ENCODE measurements at regions not wholly inside any gene's neighbourhood (a gene's known extent, or its start where the extent isn't known, plus 50 kb on each side); places are given as distances from the start of the nearest gene placed in this dataset.
"Not testable (repeated sequence)": the region's sequence is repeated elsewhere in the genome, so short reads cannot be mapped to it uniquely, and the experiment has no call there.

DNA sequence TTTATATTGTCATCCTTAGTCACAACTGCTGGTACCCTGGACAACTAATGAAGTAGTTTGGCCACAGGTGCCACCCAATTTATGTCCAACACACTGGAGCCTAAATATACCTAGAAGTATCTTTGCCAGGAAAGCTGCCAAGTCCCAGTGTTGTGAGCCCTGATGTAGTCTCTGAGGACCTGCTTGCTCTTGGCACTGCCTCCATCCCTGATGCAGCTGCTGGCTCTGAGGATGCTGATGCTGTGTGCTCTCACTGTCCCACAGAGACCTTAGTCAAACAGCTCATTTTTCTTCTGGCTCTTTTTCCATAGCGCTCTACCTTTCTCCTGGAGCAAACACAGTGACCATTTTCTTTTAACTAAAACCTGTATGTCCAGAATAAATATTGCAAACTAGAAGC is 1535.4 kb upstream of the ADGRL3 start:
- Histone ChIP-seq H3K36me3 (replicated peaks in 1 of 2) (no peaks in the 10 kb centered on the region), H3K4me1 (replicated peaks in 1 of 2) (no peaks in the 10 kb centered on the region), H3K27ac (no peak overlapping the region), H3K27me3 (no peaks in the 10 kb centered on the region), H3K9me3 (replicated peaks in 1 of 3) (no peaks in the 10 kb centered on the region), H3K4me3 (no peak overlapping the region)
- DNase-seq, result no peak
- intact Hi-C loops (cut with DNase I), result no loop called here
- 86 to 100% (median 93%) methylated on average over 1 of the region's 1 CpG for WGBS, 4 donors
- TF ChIP-seq, protein P1, sequence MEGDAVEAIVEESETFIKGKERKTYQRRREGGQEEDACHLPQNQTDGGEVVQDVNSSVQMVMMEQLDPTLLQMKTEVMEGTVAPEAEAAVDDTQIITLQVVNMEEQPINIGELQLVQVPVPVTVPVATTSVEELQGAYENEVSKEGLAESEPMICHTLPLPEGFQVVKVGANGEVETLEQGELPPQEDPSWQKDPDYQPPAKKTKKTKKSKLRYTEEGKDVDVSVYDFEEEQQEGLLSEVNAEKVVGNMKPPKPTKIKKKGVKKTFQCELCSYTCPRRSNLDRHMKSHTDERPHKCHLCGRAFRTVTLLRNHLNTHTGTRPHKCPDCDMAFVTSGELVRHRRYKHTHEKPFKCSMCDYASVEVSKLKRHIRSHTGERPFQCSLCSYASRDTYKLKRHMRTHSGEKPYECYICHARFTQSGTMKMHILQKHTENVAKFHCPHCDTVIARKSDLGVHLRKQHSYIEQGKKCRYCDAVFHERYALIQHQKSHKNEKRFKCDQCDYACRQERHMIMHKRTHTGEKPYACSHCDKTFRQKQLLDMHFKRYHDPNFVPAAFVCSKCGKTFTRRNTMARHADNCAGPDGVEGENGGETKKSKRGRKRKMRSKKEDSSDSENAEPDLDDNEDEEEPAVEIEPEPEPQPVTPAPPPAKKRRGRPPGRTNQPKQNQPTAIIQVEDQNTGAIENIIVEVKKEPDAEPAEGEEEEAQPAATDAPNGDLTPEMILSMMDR (IDR thresholded peaks at IDR 0.05), result no peak
- no peak for TF ChIP-seq POLR2A (IDR thresholded peaks at IDR 0.05)

- Histone ChIP-seq H3K27ac (no peak overlapping the region), H3K4me3 (no peak overlapping the region), H3K27me3 (no peaks in the 10 kb centered on the region), H3K36me3 (replicated peaks in 1 of 2) (no peaks in the 10 kb centered on the region), H3K9me3 (replicated peaks in 1 of 3) (peaks cover 0 to under 1% (median 0%) of the 10 kb centered on the region in 3 donors), H3K4me1 (replicated peaks in 1 of 2) (no peaks in the 10 kb centered on the region)
- DNase-seq, result no peak
- intact Hi-C loops (cut with DNase I), result no loop called here
- 62 to 73% (median 68%) methylated on average over 2 of the region's 2 CpGs for WGBS, 4 donors
- TF ChIP-seq, protein P1 (IDR thresholded peaks at IDR 0.05), result no peak
- TF ChIP-seq POLR2A (IDR thresholded peaks at IDR 0.05), result no peak
Measured at GRCh38 chr4:59666645-59667044, 1533.5 kb upstream of the ADGRL3 start.

GRCh38 chr4:59671037-59671436 is 1529.1 kb upstream of the ADGRL3 start:
- no peak for DNase-seq

GRCh38 chr4:59676389-59676788 is 1523.7 kb upstream of the ADGRL3 start:
- intact Hi-C loops (cut with DNase I), result no loop called here
- Histone ChIP-seq H3K27me3 (no peaks in the 10 kb centered on the region), H3K36me3 (replicated peaks in 1 of 2) (no peaks in the 10 kb centered on the region), H3K4me1 (replicated peaks in 1 of 2) (no peaks in the 10 kb centered on the region), H3K27ac (no peak overlapping the region), H3K4me3 (no peak overlapping the region), H3K9me3 (replicated peaks in 1 of 3) (peaks cover 0 to 6% (median 0%) of the 10 kb centered on the region in 3 donors)
- TF ChIP-seq, protein P1 (IDR thresholded peaks at IDR 0.05), result no peak
- no peak for TF ChIP-seq POLR2A (IDR thresholded peaks at IDR 0.05)
- 42 to 62% (median 44%) methylated on average over 1 of the region's 1 CpG for WGBS, 4 donors
- DNase-seq, result no peak

More at GRCh38 chr4:59671037-59671436, 1529.1 kb upstream of the ADGRL3 start:
- H3K27ac ChIP-seq, result no peak overlapping the region
- 76 to 96% (median 87%) methylated on average over 1 of the region's 1 CpG for WGBS, 4 donors
- no peak overlapping the region for H3K4me3 ChIP-seq
- no peaks in the 10 kb centered on the region for H3K27me3 ChIP-seq
- H3K36me3 ChIP-seq (replicated peaks in 1 of 2), result no peaks in the 10 kb centered on the region
- TF ChIP-seq, protein P1 (IDR thresholded peaks at IDR 0.05), result no peak
- TF ChIP-seq POLR2A (IDR thresholded peaks at IDR 0.05), result no peak
- intact Hi-C loops (cut with DNase I), result no loop called here
- peaks cover 0 to 6% (median 0%) of the 10 kb centered on the region in 3 donors for H3K9me3 ChIP-seq (replicated peaks in 1 of 3)
- H3K4me1 ChIP-seq (replicated peaks in 1 of 2), result no peaks in the 10 kb centered on the region

DNA sequence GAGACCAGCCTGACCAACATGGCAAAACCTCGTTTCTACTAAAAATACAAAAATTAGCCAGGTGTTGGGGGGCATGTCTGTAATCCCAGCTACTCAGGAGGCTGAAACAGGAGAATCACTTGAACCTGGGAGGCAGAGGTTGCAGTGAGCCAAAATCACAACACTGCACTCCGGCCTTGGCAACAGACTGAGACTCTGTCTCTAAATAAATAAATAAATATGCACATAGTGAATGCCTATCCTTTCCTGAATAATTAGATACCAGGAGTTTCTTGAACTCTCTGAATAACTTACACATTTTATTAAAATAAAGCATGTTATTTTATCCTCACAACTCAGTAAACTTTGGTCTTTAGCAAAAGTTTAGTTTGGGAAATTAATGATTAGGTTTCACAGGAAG is 1523.1 kb upstream of the ADGRL3 start:
- H3K27me3 ChIP-seq; intact Hi-C loops (cut with DNase I); H3K4me3 ChIP-seq; H3K27ac ChIP-seq; H3K36me3 ChIP-seq (replicated peaks in 1 of 2); H3K4me1 ChIP-seq (replicated peaks in 1 of 2); H3K9me3 ChIP-seq (replicated peaks in 1 of 3); DNase-seq: not testable (repeated sequence)
- 72 to 77% (median 74%) methylated on average over 2 of the region's 2 CpGs for WGBS, 4 donors
